ENCODE measurements at regions not wholly inside any gene's neighbourhood (a gene's known extent, or its start where the extent isn't known, plus 50 kb on each side); places are given as distances from the start of the nearest gene placed in this dataset.

DNA sequence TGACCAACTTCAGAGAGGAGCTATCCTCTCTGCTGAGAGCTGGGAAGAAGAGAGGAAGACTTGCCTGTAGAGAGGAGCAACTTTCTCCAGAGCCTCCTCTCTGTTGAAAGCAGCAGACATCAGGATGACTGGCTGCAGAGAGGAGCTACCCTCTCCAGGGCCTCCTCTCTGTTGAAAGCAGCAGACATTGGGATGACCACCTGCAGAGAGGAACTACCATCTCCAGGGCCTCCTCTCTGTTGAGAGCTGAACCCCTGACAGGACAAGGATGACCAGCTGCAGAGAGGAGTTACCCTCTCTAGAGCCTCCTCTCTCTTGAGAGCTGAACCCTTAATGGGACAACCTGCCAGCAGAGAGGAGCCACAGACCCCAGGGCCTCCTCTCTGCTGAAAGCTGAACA, 83.0 kb upstream of the GJB5 start:
- DNase-seq = peak; percentile 16

DNA sequence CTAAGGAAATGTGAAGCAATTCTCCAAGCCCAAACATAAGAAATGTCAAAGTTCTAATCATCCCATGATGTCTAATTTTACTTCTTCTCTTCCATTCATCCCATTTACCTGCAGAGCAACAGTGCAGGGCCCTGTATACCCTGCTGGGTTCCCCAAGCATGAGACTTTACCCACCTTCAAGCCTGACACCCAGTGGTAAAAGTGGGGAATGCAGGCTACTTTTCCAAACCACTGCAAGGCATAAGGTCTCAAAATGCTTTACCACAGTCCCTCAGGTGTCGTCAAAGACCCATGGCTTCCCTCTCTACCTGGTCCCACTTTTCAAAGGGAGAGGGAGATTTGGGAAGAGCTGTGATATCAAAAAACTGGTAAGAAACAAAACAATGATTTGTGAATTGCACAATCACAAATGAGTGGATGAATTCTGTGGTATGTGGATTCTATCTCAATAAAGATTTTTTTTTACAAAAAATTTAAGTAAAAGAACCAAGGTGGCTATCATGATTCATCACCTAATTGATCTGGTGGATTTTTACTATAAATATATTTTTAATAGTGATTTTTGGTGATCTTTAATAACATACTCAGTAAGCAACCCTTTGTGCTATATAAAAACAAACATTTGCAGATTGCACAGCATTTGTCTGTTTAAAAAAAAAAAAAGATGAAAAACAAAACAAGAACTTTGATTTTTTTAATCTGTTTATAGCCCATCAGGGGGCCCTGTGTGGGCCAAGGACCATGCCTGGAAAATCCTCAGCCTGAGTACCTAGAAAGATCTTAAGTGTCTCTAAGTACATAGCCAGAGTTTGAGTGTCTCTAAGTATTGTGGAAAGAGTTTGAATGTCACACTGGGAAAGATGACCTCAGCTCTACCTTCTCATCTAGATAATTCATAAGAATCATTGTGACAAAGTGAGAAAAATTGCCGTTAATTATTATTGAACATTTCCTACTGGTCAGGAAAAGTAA, 73.1 kb upstream of the GJB5 start:
- DNase-seq = peak; percentile 86

DNA sequence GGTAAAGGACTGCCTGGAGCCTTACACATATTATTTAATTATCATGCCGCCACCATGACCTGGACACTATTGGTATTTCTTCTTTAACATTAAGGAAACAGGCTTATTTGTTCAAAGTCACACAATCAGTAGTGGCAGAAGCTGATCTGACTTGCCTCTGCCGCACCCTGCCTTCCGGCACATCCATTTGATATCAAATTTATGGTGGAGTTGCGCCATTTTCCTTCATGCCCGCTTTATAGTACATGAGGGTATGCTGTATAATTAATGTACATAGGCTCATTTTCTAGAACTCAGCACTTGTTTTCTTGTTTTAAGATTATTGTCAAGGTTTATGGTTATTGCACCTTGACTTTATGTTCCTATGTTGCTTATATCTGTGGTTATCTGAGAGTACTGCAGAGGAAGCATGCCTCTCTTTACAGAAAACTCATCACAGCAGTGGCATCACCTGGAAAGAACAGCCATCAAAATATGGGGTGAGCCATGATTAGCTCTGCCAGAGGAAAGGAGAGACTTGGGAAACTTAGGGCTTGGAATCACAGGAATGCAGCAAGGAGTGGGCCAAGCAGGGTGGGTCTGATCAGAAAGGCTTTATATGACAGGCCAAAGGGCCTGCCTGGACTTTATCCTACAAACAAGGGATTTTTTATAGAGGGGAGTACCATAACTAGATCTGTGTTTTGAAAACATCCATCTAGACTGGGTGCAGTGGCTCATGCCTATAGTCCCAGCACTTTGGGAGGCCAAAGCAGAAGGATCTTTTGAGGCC, 72.2 kb upstream of the GJB5 start:
- no peak for DNase-seq

DNA sequence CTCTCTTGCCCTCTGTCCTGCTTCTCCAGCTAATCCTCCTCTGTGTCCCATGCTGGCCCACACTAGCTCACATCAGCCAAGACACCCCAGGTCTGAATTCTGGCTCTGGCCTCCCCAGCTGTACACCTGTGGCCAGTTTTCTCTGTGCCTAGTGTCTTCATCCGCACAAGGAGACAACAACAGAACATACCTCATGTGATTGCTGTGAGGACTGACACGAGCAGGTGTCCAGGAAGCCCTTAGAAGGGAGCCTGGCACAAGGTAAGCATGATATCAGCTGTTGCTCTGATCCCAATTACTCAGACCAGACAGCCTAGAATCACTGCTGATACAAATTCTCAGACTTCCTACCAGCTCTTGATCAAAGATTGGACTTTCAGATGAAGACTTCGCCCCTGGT, 71.2 kb upstream of the GJB5 start:
- peak; percentile 71 for DNase-seq

DNA sequence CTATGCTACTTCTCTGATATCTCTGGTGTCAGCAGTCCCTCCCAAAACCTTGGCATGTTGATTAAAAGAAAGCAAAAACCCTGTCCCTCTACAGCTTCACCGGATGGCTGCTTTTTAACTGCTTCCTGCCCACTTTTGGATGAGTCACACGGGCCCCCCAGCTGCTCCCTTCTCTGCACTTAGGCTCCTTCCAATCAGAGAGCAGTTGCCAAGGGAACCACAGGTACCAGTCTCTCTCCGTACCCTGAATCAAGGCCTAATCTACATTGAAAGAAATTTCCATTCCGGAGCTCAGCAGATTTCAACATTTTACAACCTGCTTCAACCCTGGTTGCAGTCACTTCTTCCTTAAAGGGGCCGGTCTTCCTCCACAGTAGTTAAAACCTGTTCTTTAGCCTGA, 70.6 kb upstream of the GJB5 start:
- peak; percentile 88 for DNase-seq

DNA sequence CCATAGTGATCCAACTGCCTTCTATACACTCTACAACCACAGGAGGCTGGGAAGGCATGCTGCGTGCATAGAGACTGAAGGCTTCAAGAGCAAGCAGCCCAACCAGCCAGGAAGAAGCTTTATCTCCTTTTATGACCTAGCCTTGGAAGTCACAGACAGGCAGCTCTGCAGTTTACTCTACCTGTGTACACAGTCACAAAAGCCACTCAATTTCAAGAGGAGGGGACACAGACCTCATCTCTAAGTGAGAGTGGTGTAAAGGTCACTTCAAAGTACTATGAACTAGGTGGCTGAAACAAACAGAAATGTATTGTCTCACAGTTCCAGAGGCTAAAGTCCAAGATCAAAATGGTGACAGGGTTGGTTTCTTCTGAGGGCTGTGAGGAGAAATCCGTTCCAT, 69.6 kb upstream of the GJB5 start:
- DNase-seq = peak; percentile 97

DNA sequence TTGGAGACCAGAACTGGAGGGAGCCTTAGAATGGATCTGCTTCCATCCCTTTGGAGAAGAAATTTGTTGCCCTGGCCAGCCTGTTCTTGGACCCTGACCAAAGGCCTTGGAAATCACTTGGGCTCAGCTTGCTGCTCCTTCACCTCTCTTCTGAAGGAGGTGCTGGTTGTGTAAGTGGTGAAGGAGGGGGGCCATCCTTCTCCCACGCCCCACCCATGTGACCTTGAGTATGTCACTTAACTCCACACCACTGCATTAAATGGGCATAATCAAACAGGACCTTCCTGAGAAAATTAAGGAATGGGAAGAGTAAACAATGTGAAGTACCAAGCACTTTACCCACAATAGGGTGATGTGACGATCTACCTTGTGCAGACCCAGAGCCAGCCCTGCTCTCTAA, 68.3 kb upstream of the GJB5 start:
- DNase-seq = peak; percentile 40

DNA sequence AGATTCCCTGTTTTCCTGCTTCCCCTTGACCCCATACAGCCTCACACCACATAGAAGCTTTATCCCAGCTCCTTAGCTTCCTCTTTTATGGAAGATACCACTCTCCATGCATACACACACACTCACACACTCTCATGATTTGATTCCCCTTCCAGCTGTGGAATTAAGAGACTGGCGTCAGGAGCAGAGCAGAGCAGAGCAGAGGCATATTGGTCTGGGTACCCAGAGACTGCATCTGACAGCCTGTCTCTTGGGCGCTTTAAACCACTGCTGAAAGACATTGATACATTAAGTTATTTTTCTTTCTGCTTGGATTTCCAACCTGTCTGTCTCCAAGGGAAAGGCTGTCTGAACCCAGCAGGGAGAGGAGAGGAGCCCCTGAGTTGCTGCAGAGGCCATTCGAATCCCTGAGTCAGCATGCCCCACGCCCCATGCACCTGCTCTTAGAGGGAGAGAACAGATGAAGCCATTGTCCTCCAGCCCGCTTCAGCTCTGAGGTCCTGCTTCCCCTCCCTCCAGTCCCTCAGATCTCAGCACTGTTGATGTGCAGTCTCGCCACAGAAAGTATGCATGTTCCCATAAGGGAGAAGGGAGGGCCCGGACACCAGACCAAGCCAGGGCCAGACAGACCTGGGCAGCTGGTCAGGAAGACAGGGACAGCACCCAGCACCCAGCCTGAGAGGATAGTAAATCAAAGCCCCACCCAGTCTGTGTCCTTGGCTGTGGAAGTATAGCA, 66.7 kb upstream of the GJB5 start:
- peak; percentile 79 for DNase-seq

DNA sequence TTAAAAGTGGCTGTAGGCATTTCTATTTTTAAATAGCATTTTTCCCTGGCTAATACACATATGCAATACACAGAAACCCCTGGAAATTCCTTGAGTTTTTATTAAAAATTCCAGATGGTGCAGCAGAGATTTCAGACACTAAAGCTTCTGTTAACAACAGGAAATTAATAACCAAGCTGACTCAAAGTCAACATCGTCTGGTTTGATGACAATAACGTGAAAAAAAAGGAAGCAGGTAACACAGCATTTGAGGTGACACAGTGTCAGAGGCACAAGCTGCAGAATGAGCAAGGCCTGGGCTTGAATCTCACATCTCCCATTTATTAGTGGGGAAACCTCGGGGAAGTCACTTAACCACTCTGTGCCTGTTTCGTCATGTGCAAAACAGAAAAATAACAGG, 64.6 kb upstream of the GJB5 start:
- DNase-seq = peak; percentile 92

DNA sequence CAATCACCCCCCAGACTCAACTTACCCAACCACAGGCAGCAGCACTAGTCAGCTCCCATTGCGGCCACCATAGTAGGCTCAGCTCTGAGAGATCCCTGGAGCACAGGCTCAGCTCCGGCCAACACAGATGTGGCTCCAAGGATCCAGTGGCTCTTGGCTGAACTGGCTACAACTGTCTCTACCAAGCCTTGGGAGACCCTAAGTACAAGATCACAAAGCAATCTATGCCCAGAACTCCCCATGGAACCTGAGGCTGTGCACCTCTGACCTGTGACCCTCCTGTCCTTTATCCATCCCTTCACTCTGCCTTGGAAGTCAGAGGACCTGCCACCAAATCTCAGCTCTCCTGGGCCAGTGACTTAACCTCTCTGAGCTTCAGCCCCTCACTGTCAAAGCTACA, 61.8 kb upstream of the GJB5 start:
- no peak for DNase-seq

DNA sequence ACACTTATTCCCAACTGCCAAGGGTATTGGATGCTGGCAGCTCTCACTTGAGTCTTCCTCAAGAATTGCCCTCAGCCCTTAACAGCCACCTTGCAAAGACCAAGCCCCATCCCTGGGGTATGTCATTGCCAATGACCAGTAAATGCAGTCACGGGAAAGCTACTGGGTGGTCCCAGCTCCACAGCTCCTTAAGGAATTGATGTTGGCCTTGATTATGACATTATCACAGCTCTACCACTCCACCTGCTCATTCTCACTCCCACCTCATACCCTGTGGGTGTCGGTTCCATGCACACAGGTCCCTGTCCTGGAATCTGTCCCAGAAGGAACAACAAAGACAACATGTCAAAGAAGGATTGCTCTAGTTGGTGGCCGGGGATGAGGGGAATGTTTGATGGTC, 60.5 kb upstream of the GJB5 start:
- no peak for DNase-seq

DNA sequence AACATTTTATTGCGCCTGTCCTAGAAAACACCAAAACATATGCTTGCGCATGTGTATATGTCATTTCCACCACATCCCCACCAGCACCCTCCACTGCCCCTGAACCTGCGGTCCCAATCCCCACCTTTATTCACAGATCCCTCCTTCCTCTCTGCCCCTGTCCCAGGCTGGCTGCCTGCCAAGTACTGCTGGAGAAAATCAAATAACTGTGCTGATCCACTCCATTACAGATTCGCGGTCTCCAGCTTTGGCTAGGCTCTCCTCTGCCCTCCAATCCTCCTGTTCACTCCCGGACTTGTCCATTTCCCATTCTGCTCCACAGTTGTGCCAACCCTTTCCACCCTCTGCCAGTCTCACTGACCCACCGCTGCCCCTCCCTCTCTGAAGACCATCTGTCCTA, 59.3 kb upstream of the GJB5 start:
- peak; percentile 49 for DNase-seq

DNA sequence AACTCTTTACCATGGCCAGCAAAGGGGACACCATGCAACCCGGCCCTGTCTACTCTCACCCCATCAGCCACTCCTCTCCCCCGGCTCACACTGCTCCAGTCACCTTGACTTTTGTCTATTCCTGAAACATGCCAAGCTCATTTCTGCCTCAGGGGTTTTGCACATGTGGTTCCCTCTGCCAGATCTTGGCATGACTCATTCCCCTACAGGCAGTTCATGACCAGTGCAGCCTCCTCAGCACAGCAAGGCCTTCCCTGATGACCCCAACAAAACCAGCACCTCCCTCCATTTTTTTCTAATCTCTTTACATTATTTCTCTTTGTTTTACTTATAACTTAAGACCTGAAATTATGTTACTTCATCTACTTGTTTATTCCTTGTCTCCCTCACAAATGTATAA, 58.6 kb upstream of the GJB5 start:
- DNase-seq = peak; percentile 51

DNA sequence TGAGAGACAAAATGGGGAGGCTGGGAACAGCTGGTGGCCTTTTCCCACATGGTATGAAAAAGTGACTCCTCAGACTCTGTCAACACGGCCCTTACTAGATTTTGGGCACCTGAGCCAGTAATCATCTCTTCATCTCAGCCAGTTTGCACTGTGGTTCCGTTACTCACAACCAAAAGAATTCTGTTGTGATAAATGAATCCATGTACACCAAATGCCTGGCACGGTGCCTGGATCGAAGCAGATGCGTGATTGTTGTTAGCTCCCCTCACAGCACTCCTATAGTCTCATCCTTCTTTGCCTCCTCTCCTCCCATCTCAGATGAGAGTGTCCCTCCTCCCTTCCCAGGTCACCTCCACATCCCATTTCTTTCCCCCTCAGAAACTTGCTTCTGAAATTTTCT, 57.9 kb upstream of the GJB5 start:
- no peak for DNase-seq

DNA sequence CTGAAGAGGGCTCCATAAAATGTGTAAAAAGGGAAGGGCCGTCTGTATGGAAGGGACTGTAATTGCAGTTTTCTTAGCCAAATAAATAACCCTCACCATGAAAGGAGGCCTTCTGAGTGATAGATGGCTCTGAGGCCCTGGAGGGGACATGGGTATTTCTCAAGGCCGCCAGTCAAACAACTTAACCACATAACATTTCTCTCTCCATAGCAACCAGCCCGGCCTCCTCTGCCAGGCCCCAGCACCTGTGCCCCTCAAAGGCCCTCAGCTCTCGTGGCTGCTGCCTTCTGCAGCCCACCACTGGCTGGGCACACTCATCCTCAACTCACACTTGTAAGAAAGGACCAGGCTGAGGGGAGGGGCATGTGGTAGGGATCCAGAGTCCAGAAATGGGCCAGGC, 57.0 kb upstream of the GJB5 start:
- DNase-seq = peak; percentile 19

DNA sequence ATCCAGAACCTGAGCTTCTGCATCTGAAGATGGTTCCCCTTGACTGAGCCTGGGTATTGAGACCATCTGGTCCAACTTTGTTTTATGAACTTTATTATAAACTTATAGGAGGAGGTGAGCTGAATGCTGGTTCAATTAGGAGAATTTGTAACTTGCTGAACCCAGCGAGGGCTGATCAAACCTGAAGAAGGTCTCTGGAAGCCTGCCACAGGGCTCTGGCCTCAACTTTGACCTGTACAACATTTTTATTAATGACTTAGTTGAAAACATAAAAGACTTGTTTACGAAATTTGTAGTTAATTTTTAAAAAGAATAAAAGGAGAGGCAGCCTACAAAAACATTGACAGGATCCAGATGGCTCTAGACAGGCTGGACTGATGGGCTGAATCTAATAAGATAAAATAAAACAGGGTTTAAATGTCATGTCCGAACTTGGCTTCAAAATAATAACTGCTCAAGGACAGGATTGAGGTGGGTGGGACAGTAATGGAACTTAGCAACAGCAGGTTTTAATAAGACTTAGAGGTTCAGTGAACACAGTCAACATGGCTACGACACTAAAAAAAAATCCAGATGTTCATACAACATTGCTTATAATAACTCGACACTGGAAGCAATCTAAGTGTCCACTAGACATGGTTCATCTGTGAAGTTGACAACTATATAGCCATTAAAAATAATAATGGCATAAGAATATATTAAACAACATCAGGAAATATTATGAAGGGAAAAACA, 53.4 kb upstream of the GJB5 start:
- no peak for DNase-seq
